Psoas muscle (tissue), 7 donors: ENCODE measurements at regions not wholly inside any gene's neighbourhood (a gene's known extent, or its start where the extent isn't known, plus 50 kb on each side); places are given as distances from the start of the nearest gene placed in this dataset.

Experiments
- ATAC-seq, 4 donors: fragments of 200-7000 bp; cut with Tn5 transposase; one replicate each; pipeline ENCODE4 v1.9.1; 2020; ENCODE audit warnings: moderate library complexity in 3 of 4, mild to moderate bottlenecking in 2 of 4
- DNase-seq, 2 donors: peaks; one replicate each; pipeline ENCODE4 v3.0.0-alpha.2; 2020
- H3K27ac ChIP-seq: fragments of 200-600 bp; one replicate; pipeline ENCODE4 v1.8.0; 2022
- H3K27me3 ChIP-seq, 3 donors: fragments of 200-600 bp in 1 of 3; one replicate each; pipeline versions ENCODE4 v1.6.1 to v1.8.0; 2013 to 2022; ENCODE audit warnings: low read length in 2 of 3, mild to moderate bottlenecking in 2 of 3, moderate library complexity in 1 of 3; ENCODE audit not compliant: insufficient read depth in 3 of 3
- H3K36me3 ChIP-seq, 2 donors: fragments of 200-600 bp in 1 of 2; one replicate each; pipeline versions ENCODE4 v1.6.1 to v1.8.0; 2013 to 2022; ENCODE audit warnings: low read depth in 1 of 2, mild to moderate bottlenecking in 1 of 2, moderate library complexity in 1 of 2; ENCODE audit not compliant: insufficient read depth in 1 of 2
- H3K4me1 ChIP-seq: fragments of 200-600 bp; one replicate; pipeline ENCODE4 v1.8.0; 2022
- H3K4me3 ChIP-seq: fragments of 200-600 bp; one replicate; pipeline ENCODE4 v1.8.0; 2022; ENCODE audit warnings: mild to moderate bottlenecking
- H3K9me3 ChIP-seq: fragments of 200-600 bp; one replicate; pipeline ENCODE4 v1.8.0; 2022
- WGBS, 3 donors: extraction: QIAGEN DNeasy Blood & Tissue Kit; methylation state at CpG; one replicate each; pipeline versions ENCODE4 v1.1.6 to v1.1.7; 2013; 5-methylcytosine and 5-hydroxymethylcytosine counted together
- intact Hi-C, 2 donors: fragments of 100-400 bp; cut with DNase I; formaldehyde crosslinking; loops; one replicate each; pipeline versions ENCODE4 v1.11.0 to v1.14.2; 2022
- TF ChIP-seq, protein P1 (sequence below): fragments of 200-600 bp; IDR thresholded peaks from one replicate; pipeline ENCODE4 v1.8.0; 2022; ENCODE audit warnings: antibody characterized with exemption
- donor health status: healthy with polysubstance abuse.
- donor health status: DM: no; HTN: no; CAD: no; lungs with moderate emphysema.
- donor health status: Bipolar disorder and iron deficiency.
- donor health status: healthy.
- donor health status: DM: yes; HTN: yes; CAD: no.
- donor health status: DM: no; HTN: no; CAD: no.
- donor health status: DM: yes; HTN: yes; CAD: no.

- intact Hi-C loops: no loop called here
- 81 to 89% (median 87%) methylated on average over 3 of the region's 3 CpGs for WGBS, 3 donors
- ATAC-seq (no peak), DNase-seq (no peak)
- TF ChIP-seq, protein P1, sequence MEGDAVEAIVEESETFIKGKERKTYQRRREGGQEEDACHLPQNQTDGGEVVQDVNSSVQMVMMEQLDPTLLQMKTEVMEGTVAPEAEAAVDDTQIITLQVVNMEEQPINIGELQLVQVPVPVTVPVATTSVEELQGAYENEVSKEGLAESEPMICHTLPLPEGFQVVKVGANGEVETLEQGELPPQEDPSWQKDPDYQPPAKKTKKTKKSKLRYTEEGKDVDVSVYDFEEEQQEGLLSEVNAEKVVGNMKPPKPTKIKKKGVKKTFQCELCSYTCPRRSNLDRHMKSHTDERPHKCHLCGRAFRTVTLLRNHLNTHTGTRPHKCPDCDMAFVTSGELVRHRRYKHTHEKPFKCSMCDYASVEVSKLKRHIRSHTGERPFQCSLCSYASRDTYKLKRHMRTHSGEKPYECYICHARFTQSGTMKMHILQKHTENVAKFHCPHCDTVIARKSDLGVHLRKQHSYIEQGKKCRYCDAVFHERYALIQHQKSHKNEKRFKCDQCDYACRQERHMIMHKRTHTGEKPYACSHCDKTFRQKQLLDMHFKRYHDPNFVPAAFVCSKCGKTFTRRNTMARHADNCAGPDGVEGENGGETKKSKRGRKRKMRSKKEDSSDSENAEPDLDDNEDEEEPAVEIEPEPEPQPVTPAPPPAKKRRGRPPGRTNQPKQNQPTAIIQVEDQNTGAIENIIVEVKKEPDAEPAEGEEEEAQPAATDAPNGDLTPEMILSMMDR: no peak
- Histone ChIP-seq H3K9me3 (no peaks in the 10 kb centered on the region), H3K36me3 (no peaks in the 10 kb centered on the region), H3K4me1 (no peaks in the 10 kb centered on the region), H3K27me3 (no peaks in the 10 kb centered on the region), H3K27ac (no peak overlapping the region), H3K4me3 (no peak overlapping the region)
These were observed 97.3 kb downstream of the ARL6IP6 start for GRCh38 chr2:152815634-152816257.

- intact Hi-C loops: no loop called here
- no peaks in the 10 kb centered on the region for H3K4me1 ChIP-seq
These were observed 96.1 kb downstream of the ARL6IP6 start for GRCh38 chr2:152814475-152815030.

DNA sequence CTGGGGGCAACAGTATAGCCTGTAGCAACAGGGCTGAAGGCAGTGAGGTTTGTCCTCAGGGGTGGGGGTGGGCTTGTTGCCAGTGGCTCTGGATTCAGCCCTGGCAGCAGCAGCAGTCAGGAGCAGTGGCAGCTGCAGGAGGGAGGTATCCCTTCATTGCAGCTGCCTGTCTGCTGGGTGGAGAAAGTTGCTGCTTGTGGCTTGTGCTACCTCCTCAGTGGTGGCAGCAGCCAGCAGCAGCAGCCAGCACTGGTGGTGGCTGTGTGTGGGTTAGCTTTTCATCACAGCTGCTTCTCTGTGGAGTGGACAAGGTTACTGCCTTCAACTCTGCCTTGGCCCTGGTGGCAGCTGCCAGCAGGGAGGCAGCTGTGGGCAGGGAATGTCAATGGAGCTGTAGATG is 94.9 kb downstream of the ARL6IP6 start:
- TF ChIP-seq, protein P1: no peak
- ATAC-seq (no peak), DNase-seq (no peak)
- no peaks in the 10 kb centered on the region for H3K36me3 ChIP-seq
- intact Hi-C loops: no loop called here
- no peak overlapping the region for H3K27ac ChIP-seq
- H3K27me3 ChIP-seq: no peaks in the 10 kb centered on the region
- H3K9me3 ChIP-seq: no peaks in the 10 kb centered on the region
- no peak overlapping the region for H3K4me3 ChIP-seq
- H3K4me1 ChIP-seq: no peaks in the 10 kb centered on the region

More at GRCh38 chr2:152814475-152815030, 96.1 kb downstream of the ARL6IP6 start:
- Histone ChIP-seq H3K27me3 (no peaks in the 10 kb centered on the region), H3K36me3 (no peaks in the 10 kb centered on the region), H3K27ac (no peak overlapping the region), H3K4me3 (no peak overlapping the region), H3K9me3 (no peaks in the 10 kb centered on the region)
- TF ChIP-seq, protein P1: no peak
- 71 to 80% (median 73%) methylated on average over 5 of the region's 5 CpGs for WGBS, 3 donors
- DNase-seq (no peak), ATAC-seq (no peak)
